ENCODE measurements at regions not wholly inside any gene's neighbourhood (a gene's known extent, or its start where the extent isn't known, plus 50 kb on each side); places are given as distances from the start of the nearest gene placed in this dataset.
A peak's percentile ranks its signal among the peaks of the same experiment; 100 is the strongest.

DNA sequence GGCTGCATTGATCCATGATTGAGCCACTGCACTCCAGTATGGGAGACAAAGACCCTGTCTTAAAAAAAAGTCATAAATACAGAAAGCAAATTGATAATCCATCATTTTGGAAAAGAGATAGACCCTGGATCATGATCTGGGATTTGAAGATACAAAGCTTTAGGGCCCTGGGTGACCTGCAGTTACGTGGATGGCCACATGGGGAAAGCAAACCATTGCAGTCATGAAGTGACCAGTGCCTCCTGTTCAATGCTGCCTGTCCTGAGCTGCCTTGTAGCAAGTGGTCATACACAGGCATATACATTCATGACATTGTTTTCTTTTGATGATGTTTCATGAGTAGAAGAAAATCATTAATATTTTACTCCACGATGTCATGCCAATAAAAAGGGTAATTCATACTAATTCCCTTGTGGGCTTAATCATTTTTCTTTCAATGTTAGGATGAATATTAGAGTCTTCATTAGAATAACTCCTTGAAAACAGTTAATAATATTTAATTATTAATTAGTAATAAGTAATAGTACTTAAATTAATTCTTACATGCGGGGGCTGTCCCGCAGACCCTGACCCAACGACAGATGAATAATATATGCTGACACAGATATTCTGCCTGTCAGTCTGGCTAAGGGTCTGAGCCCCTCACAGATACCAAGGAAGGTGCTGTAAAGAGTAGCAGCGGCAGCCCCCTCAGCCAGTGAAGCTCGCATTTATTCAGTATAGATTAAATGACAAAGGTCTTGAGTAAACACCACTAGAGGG is 109.0 kb upstream of the UNC13C start:
- Mint-ChIP-seq H3K27ac (no peak overlapping the region), H3K27me3 (no peaks in the 10 kb centered on the region), H3K4me3 (no peak overlapping the region), H3K9me3 (peaks cover 3 to 7% (median 4%) of the 10 kb centered on the region in 3 donors), H3K4me1 (no peaks in the 10 kb centered on the region), H3K36me3 (no peaks in the 10 kb centered on the region)

DNA sequence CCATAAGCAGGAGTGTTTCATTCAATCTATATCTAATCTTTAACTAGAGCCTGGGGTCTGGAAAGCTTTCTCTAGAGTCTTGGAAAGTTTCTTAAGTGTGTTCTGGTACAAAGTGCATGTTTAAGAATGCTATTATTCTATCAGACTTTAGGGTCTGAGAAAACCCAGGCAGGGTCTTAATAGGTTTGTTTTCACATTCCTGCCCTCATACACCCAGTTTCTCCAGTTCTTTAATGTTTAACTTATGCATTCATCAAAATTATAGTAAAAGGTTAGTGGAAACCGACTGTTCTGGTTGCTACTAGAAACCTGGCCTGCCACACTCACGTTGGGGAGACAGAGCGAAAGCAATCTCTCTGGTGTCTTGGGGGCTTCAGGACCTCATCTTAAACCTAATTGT is 102.9 kb upstream of the WDR72 start:
- no peaks in the 10 kb centered on the region for H3K27me3 Mint-ChIP-seq
- peak overlapping the region in 1 of 4 donors; percentile 9 for H3K4me3 Mint-ChIP-seq
- H3K4me1 Mint-ChIP-seq, result no peaks in the 10 kb centered on the region
- H3K27ac Mint-ChIP-seq, result no peak overlapping the region
- no peaks in the 10 kb centered on the region for H3K9me3 Mint-ChIP-seq
- H3K36me3 Mint-ChIP-seq, result no peaks in the 10 kb centered on the region

DNA sequence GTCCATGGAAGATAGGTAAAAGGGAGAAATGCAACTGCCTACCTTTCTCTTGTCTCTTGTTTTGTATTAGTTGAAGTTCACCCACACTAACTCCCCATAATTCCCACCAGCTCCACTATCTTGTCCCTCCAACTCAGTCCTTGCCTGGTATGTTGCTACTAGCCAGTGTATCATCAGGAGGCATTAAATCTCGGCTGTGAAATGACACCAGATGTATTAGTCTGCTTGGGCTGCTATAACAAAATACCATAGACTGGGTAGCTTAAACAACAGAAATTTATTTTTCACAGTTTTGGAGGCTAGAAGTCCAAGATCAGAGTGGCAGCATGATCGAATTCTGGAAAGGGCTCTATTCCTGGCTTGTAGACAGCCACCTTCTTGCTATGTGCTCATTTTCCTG is 102.3 kb upstream of the WDR72 start:
- Mint-ChIP-seq H3K4me1 (no peaks in the 10 kb centered on the region), H3K27me3 (no peaks in the 10 kb centered on the region), H3K4me3 (no peak overlapping the region), H3K36me3 (no peaks in the 10 kb centered on the region), H3K9me3 (no peaks in the 10 kb centered on the region), H3K27ac (no peak overlapping the region)

DNA sequence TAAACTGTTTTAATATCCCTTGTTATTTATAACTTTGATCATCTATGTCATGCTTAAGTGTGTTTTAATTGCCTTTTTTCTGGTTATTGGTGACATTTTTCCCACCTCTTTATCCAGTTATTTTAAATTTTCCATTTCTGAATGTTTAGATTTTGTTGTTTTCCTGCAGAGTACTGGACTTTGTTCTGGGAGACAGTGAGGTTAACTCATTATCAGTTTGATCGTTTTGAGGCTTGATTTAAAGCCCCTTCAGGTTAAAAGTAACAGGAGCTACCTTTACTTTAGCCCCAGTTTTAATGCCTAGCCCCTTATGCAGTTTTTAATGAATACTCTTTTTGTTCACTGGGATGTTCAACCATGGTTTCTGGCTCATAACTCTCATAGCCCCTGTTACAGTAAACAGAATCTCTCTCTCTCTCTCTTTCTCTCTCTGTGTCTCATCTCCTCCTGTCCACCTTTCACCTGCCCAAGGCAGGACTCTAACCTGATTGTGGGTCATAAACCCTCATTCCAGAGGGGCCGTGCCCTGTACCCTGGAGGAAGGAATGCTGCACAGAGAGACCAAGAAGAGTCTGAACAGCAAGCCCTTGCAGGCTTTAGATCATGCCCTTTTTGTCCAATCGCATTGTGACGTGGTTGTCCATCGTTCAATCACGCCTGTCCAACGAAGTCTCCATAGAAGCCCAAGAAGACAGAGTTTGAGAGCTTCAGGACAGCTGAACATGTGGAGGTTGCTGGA is 91.8 kb upstream of the WDR72 start:
- Mint-ChIP-seq H3K36me3 (no peaks in the 10 kb centered on the region), H3K27ac (no peak overlapping the region), H3K9me3 (peaks cover 4 to 8% (median 4%) of the 10 kb centered on the region in 3 donors), H3K4me1 (no peaks in the 10 kb centered on the region), H3K4me3 (no peak overlapping the region), H3K27me3 (no peaks in the 10 kb centered on the region)

DNA sequence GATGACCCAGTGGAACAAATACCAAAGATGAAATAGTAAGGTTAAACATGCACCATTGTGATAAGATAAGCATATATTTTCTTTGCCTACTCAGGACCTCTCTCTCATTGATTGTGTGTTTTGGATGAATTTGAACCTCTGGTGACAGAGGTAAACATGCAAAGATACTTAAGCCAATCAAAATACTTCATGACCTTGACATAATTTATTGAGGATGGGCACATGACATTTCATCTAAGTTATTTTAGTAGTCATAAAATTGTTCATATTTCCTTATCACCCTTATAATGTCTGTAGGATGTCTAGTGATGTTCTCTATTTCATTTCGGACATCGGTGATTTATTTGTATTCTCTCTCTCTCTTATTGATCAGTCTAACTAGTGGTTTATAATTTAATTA is 88.3 kb upstream of the WDR72 start:
- Mint-ChIP-seq H3K27me3 (no peaks in the 10 kb centered on the region), H3K9me3 (peaks cover 2 to 7% (median 4%) of the 10 kb centered on the region in 3 donors), H3K36me3 (no peaks in the 10 kb centered on the region), H3K4me3 (no peak overlapping the region), H3K4me1 (no peaks in the 10 kb centered on the region), H3K27ac (no peak overlapping the region)

DNA sequence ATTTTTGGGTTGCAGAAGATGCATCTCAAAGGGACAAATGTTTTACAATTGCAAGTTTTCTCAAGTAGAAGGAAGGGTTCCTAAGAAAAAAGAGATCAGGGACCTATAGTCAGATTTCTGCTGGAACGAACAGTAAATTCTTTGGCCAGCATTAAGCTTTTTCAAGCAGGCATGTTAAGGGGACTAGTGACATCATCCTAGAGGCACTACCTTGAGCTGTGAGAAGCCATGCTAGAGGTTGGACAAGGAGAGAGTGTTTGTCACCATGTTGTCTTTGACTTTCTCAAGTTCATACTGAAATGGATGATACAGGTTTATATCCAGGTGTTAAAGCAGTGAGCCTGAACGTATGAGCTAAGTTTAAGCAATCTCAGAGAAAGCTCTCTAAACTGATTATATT is 85.2 kb upstream of the WDR72 start:
- no peak overlapping the region for H3K4me3 Mint-ChIP-seq
- no peaks in the 10 kb centered on the region for H3K4me1 Mint-ChIP-seq
- no peaks in the 10 kb centered on the region for H3K36me3 Mint-ChIP-seq
- H3K27ac Mint-ChIP-seq, result no peak overlapping the region
- H3K27me3 Mint-ChIP-seq, result no peaks in the 10 kb centered on the region
- peaks cover 2 to 4% (median 3%) of the 10 kb centered on the region in 3 donors for H3K9me3 Mint-ChIP-seq

DNA sequence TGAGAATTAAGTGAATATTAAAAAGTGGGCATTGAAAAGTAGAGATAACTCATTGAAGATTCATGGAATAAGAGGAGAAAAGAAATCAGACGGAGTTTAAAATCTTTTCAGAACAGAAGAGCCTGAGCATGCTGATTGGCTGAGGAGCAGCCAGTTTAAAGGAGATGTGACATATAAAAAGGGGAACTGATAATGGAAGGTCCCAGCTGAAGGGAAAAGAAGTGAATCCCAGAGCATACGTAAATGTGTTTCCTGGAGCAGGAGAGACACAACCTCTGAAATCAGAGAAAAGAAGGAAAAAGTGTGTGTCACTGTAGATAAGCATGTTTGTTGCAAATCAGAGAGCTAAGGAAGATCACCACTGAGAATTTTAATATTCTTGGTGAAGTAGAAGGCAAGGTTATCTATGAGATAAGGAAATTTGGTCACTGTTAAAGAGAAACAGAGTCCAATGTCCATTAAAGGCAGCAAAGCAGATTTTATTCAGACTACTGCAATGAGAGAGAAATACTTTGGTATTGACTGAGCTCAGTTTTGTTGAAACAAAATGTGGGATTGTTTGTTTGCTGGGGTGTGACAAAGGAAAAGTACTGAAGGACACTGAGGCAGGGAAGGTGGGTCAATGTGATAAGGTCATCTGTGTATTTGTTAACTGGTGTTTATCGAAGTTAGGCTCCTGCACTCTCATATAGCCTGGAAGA is 84.6 kb upstream of the WDR72 start:
- H3K27ac Mint-ChIP-seq, result no peak overlapping the region
- H3K4me1 Mint-ChIP-seq, result no peaks in the 10 kb centered on the region
- no peaks in the 10 kb centered on the region for H3K27me3 Mint-ChIP-seq
- peaks cover 2 to 4% (median 3%) of the 10 kb centered on the region in 3 donors for H3K9me3 Mint-ChIP-seq
- H3K36me3 Mint-ChIP-seq, result no peaks in the 10 kb centered on the region
- no peak overlapping the region for H3K4me3 Mint-ChIP-seq

DNA sequence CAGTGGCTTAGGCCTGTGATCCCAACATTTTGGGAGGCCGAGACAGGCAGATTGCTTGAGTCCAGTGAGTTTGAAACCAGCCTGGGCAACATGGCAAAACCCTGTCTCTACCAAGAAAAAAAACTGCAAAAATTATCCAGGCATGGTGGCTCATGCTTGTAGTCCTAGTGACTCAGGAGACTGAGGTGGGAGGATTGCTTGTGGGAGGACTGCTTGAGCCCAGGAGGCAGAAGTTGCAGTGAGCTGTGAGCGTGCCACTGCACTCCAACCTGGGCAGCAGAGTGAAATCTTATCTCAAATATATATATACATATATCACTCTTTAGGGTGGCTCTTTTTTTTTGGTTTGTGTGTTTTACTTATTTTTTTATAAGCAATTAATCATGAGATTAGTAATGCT is 83.7 kb upstream of the WDR72 start:
- Mint-ChIP-seq H3K4me1 (no peaks in the 10 kb centered on the region), H3K27me3 (no peaks in the 10 kb centered on the region), H3K9me3 (peaks cover 2 to 4% (median 3%) of the 10 kb centered on the region in 3 donors), H3K4me3 (no peak overlapping the region), H3K36me3 (no peaks in the 10 kb centered on the region), H3K27ac (no peak overlapping the region)

DNA sequence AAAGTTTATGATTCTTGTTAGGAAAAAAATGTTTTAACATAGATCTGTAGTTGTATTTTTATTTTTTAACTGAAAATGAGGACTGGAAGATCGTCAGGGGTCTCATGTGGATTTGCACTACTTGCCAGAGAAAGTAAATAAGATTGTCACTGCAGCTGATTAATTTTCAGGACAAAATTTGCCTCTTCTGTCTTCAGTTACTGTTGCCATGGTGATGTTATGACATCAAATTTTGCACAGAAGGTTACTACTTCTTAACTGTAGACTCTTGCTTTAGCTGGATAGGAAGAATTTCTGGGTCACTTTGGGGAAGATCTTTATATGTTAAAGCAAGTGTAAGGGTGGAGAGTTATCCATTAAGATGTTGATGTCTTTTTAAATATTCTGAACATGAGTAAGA is 82.2 kb upstream of the WDR72 start:
- H3K36me3 Mint-ChIP-seq, result no peaks in the 10 kb centered on the region

DNA sequence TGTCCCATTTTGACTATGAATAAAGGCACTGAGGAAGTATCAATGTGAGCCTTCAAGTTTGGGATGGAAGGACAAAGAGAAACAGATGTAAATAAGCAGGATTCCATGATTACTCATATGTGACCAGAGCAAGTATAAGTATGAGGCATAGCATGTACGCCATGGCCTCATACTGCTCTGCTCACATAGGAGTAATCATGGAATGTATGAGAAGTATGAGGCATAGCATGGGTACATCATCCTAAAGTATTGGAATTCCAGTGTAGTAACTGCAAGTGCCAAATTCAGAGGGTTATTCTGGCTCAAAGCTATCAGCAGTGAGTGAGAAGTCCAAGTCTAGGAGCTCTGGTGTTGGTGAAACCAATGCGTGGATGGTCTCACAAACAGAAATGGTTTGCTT is 81.2 kb upstream of the WDR72 start:
- H3K27ac Mint-ChIP-seq, result no peak overlapping the region
- no peaks in the 10 kb centered on the region for H3K27me3 Mint-ChIP-seq
- no peaks in the 10 kb centered on the region for H3K4me1 Mint-ChIP-seq
- no peaks in the 10 kb centered on the region for H3K36me3 Mint-ChIP-seq
- peaks cover 2 to 3% (median 3%) of the 10 kb centered on the region in 3 donors for H3K9me3 Mint-ChIP-seq
- H3K4me3 Mint-ChIP-seq, result no peak overlapping the region

More for the DNA sequence above, 82.2 kb upstream of the WDR72 start:
- no peak overlapping the region for H3K4me3 Mint-ChIP-seq
- no peak overlapping the region for H3K27ac Mint-ChIP-seq
- no peaks in the 10 kb centered on the region for H3K4me1 Mint-ChIP-seq
- H3K27me3 Mint-ChIP-seq, result no peaks in the 10 kb centered on the region
- peaks cover 2 to 4% (median 3%) of the 10 kb centered on the region in 3 donors for H3K9me3 Mint-ChIP-seq

DNA sequence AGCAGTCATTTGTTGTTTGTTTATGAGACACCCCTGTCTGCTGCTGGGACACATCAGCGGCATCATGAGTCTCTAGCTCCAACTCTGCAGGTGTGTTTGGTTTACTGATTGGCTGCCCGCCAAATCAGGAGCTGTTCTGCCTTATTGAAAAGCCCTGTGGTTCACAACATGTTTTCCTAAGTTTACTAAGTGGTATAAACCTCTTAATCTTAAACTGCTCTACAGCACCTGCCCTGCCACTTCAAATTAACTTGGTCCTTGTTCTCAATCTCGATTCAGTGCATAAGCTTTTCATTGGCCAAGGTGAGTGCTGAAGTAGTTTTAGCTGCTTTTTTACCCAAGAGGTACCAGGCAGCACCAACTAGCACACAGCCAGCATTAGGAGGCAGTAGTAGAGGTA is 77.8 kb upstream of the WDR72 start:
- no peaks in the 10 kb centered on the region for H3K27me3 Mint-ChIP-seq
- no peaks in the 10 kb centered on the region for H3K4me1 Mint-ChIP-seq
- H3K36me3 Mint-ChIP-seq, result no peaks in the 10 kb centered on the region
- no peak overlapping the region for H3K4me3 Mint-ChIP-seq
- peaks cover 0 to 2% (median 0%) of the 10 kb centered on the region in 3 donors for H3K9me3 Mint-ChIP-seq
- no peak overlapping the region for H3K27ac Mint-ChIP-seq

DNA sequence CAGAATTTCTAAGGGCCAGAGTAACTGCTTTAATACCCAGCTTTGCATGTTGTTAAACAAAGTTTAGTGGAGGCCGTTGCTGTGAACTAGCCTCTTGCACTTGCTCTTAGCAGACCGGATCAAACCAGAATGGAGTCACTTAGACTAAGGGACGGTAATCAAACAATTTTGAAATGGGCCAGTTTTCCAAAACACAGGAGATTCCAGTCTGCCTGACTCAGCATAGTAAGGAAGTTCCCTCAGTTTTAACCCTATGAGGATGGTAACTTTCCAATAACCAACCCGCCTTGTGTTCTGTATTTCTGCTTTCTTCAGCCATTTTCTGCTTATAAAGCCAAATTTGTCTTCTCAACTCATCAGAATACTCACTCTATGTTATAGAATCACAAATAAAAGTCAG is 77.2 kb upstream of the WDR72 start:
- Mint-ChIP-seq H3K36me3 (no peaks in the 10 kb centered on the region), H3K4me3 (no peak overlapping the region), H3K27ac (no peak overlapping the region), H3K27me3 (no peaks in the 10 kb centered on the region), H3K4me1 (no peaks in the 10 kb centered on the region), H3K9me3 (peaks cover 0 to 2% (median 0%) of the 10 kb centered on the region in 3 donors)

DNA sequence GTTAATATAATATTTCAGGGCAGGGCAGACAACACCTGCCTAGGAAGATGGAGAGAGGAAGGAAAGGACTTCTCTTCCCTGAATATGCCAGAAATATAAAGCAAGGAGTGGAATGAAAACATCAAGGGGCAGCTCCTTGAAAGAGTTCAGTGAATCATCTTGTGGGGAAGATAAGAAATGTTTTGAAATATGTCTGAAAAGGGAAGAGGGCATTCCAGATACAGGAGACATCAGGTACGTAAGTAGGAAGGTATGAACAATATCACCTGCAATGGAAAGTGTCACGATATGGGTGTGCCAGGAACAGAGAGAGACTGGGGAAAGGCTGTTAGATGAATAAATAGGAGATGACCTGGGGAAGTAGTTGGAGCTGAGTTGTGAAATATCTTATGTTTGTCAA is 75.8 kb upstream of the WDR72 start:
- Mint-ChIP-seq H3K9me3 (peaks cover 0 to 4% (median 0%) of the 10 kb centered on the region in 3 donors), H3K27me3 (no peaks in the 10 kb centered on the region), H3K4me3 (no peak overlapping the region), H3K36me3 (no peaks in the 10 kb centered on the region), H3K4me1 (no peaks in the 10 kb centered on the region), H3K27ac (no peak overlapping the region)

DNA sequence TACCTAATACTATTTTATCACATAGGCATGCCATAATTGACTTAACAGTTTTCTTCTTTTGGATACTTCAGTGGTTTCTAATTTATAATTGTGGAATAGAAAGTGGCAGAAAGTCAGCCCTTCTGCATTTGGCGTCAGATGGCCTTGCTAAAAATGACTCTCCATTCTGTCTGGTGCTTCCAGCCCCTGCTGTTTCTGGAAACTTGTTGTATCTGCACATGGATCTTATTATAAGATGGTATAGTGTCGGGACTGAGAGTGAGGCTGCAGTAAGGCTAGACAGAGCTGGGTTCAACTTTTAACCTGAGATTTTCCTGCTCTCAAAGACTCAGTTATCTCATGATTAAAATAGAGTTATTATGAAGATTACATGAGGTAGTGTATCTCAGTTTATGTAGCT is 74.8 kb upstream of the WDR72 start:
- Mint-ChIP-seq H3K4me3 (no peak overlapping the region), H3K9me3 (peaks cover 0 to 5% (median 0%) of the 10 kb centered on the region in 3 donors), H3K4me1 (no peaks in the 10 kb centered on the region), H3K27ac (no peak overlapping the region), H3K36me3 (no peaks in the 10 kb centered on the region), H3K27me3 (no peaks in the 10 kb centered on the region)

DNA sequence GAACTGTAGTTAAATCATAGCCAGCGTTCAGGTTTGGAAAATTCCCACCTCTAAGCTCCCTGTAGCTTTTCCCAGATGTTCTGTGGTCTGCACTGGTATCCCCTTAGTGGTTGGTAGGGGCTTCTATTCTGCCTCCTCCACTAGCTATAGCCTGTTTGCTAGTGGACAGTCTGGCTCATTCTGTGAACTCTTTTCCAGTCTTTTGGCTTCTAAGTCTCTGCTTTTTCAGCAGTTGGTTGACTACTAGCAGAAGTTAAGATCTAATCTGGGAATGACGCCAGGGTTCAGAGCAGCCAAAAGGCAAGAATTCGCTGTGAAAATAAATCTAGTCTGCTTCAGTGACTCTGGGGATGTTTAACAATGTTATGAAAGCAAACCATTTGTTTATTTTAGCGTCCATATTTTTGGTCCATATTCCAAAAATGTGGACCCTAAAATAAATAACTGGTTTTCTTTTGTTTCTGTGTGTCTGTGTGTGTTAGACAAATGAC is 73.7 kb upstream of the WDR72 start:
- Mint-ChIP-seq H3K4me3 (no peak overlapping the region), H3K9me3 (peaks cover 0 to 5% (median 3%) of the 10 kb centered on the region in 3 donors), H3K4me1 (no peaks in the 10 kb centered on the region), H3K27me3 (no peaks in the 10 kb centered on the region), H3K36me3 (no peaks in the 10 kb centered on the region), H3K27ac (no peak overlapping the region)
